ENCODE measurements at regions not wholly inside any gene's neighbourhood (a gene's known extent, or its start where the extent isn't known, plus 50 kb on each side); places are given as distances from the start of the nearest gene placed in this dataset.

DNA sequence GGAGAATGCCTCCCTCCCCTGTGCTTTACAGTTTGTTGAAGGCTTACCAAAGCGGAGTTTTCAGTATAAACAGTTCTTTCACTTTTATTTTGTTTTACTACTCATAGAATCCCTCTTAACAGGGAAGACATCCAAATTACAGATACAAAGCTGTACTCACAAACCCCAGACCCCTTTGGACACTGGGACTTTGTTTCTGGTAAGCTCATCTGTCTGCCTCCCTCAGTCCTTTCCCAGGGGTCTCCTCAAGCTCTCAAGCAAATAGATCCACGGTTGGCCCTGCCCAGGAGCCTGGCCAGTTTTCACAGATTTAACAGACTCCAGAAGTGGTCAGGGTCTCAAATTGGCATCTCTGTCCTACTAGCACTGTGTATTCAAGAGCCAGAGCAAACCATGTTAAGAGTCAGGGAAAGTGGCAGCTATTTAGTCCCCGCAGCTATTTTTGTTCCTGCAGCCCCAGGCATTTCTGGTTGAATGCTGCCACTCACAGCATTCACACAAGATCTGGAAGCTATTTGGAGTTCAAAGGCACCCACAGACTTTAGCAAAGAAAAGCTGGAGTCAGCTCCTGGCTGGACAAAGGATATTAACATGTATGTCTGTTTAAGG lies 54.2 kb downstream of the TMEM100 start:
- H3K4me3 ChIP-seq (ENCODE audit: low read depth, low read length): no peak overlapping the region

DNA sequence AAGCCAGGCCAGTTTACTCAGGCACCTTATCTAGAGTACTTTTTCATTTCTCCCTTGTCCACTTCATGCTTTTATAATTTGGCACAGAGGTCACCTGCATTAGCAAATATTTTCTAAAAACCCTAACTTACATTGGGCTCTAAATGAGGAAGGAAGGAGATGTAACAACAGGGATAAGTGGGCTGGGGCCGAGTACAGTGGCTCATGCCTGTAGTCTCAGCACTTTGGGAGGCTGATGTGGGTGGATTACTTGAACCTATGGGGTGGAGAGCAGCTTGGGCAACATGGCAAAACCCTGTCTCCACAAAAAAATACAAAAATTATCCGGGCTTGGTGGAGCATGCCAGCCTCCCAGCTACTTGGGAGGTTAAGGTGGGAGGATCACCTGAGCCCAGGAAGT lies 55.9 kb downstream of the TMEM100 start:
- no peak overlapping the region for H3K4me3 ChIP-seq (ENCODE audit: low read depth, low read length)
- no peak for DNase-seq (ENCODE audit: low read depth)
- TF ChIP-seq, protein P1, sequence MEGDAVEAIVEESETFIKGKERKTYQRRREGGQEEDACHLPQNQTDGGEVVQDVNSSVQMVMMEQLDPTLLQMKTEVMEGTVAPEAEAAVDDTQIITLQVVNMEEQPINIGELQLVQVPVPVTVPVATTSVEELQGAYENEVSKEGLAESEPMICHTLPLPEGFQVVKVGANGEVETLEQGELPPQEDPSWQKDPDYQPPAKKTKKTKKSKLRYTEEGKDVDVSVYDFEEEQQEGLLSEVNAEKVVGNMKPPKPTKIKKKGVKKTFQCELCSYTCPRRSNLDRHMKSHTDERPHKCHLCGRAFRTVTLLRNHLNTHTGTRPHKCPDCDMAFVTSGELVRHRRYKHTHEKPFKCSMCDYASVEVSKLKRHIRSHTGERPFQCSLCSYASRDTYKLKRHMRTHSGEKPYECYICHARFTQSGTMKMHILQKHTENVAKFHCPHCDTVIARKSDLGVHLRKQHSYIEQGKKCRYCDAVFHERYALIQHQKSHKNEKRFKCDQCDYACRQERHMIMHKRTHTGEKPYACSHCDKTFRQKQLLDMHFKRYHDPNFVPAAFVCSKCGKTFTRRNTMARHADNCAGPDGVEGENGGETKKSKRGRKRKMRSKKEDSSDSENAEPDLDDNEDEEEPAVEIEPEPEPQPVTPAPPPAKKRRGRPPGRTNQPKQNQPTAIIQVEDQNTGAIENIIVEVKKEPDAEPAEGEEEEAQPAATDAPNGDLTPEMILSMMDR (conservative IDR thresholded peaks at IDR 0.05; ENCODE audit: low read depth, low read length): no peak

More for the DNA sequence above, 54.2 kb downstream of the TMEM100 start:
- DNase-seq (ENCODE audit: low read depth): no peak
- TF ChIP-seq, protein P1 (conservative IDR thresholded peaks at IDR 0.05; ENCODE audit: low read depth, low read length): no peak

DNA sequence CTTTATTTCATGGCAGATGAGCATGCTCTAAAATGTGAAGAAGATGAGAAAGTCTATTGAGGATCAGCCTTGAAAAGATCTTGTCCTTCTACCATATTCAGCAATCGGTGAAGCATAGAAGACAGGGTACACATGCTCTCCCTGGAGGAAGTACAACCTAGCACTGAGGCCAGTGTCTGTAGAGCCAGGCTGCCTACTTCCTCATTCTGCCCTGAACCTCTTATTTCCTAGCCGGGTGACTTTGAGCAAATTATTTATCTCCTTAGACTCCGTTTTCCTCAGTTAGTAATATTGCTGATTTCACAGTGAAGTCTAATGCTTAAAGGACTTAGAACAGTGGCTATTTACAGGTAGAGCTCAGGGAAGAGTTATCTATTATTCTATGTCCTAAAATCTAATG lies 58.4 kb downstream of the TMEM100 start:
- no peak overlapping the region for H3K4me3 ChIP-seq (ENCODE audit: low read depth, low read length)
- DNase-seq (ENCODE audit: low read depth): no peak
- TF ChIP-seq, protein P1 (conservative IDR thresholded peaks at IDR 0.05; ENCODE audit: low read depth, low read length): no peak

DNA sequence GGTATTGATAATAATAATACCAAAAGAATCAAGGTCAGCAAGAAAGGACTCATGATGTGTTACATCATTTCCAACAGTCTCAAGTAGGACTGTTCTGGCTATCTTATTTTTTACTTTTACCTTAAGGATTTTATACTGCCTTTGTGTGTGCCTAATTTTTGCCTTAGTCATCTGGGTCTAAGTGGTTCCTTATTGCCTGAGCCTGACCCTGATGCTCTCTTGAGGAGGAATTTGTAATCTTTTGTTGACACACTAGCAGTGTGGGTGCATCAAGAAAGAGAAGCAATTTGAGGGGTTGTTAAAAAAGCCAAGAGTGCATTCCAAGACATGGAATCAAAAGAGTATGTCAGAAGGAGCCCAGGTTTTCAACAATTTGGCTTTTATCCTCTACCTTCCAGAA lies 59.3 kb downstream of the TMEM100 start:
- no peak for DNase-seq (ENCODE audit: low read depth)

DNA sequence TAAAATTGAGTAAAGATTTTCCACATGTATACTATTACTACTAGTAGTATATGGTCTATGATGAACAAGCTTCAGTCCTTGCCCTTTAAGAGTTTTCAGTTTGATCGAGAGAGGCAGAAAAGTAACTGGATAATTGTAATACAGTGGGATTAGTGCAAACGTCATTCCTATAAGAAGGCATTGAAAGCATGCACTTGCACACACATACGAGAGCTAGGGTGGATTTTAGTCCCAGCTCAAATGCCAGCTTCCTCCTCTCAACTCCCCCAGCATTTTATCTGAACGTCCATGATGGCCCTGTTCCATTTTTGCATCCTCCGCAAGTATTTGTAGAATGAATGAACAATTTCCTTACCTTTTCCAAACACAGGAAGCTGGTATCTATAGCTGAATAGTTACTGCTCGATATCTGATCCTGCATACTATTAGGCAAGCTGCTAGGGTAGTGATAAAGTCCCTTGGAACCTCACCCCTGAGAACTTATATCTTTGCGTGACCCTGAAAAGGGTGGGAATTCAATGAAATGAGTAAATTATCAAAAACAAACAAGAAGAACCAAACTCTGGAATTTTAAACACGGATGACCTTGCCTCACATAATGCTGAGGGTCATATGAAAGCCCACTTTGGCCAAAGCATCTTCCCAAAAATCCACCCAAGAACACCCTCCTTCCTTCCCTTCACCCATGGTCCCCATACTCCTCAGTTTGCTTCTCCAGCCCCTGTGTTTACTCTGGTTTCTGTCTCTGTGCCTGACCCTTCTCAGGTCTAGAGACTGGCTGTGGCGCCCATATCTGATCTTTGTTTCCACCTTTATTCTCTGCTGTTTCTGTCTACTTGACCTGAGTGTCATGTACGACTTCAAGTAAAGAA lies 60.5 kb downstream of the TMEM100 start:
- TF ChIP-seq, protein P1 (conservative IDR thresholded peaks at IDR 0.05; ENCODE audit: low read depth, low read length): no peak
- no peak overlapping the region for H3K4me3 ChIP-seq (ENCODE audit: low read depth, low read length)
- DNase-seq (ENCODE audit: low read depth): no peak

More for the DNA sequence above, 59.3 kb downstream of the TMEM100 start:
- no peak overlapping the region for H3K4me3 ChIP-seq (ENCODE audit: low read depth, low read length)
- TF ChIP-seq, protein P1 (conservative IDR thresholded peaks at IDR 0.05; ENCODE audit: low read depth, low read length): no peak

DNA sequence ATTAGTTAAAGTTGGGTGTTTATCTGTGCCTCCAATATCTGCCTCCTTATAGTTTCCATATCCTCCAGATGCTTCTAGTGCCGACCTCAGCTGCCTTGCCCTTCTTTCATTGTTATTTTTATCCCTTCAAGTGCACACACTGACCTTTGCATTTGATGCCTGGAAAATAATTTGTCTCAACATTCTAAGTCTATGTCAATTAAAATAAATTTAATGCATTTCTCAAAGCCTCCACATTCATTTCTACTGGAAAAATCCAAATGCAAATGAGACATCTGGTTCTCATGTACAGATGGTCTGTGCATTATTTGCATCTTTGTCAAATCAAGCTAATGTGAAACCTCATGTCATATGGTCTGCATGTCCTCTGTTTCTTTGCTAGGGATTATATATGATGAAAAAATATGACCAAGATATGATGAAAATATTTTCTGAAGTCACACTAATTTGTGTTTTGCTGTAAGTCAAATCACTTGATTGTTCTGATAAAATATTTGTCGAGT lies 61.4 kb downstream of the TMEM100 start:
- TF ChIP-seq, protein P1 (conservative IDR thresholded peaks at IDR 0.05; ENCODE audit: low read depth, low read length): no peak
- no peak for DNase-seq (ENCODE audit: low read depth)
- no peak overlapping the region for H3K4me3 ChIP-seq (ENCODE audit: low read depth, low read length)

All from choroid plexus epithelial cell (primary cell).